C4-2B (cell line): ENCODE measurements at regions not wholly inside any gene's neighbourhood (a gene's known extent, or its start where the extent isn't known, plus 50 kb on each side); places are given as distances from the start of the nearest gene placed in this dataset.

Experiments used
- ZFX ChIP-seq: fragments of 450-650 bp; IDR thresholded peaks from 2 replicates; pipeline ENCODE4 v1.6.1; 2017
- TF ChIP-seq, protein P1 (sequence below): fragments of 450-650 bp; conservative IDR thresholded peaks from 2 replicates; pipeline ENCODE4 v1.5.1; 2017; ENCODE audit warnings: mild to moderate bottlenecking

DNA sequence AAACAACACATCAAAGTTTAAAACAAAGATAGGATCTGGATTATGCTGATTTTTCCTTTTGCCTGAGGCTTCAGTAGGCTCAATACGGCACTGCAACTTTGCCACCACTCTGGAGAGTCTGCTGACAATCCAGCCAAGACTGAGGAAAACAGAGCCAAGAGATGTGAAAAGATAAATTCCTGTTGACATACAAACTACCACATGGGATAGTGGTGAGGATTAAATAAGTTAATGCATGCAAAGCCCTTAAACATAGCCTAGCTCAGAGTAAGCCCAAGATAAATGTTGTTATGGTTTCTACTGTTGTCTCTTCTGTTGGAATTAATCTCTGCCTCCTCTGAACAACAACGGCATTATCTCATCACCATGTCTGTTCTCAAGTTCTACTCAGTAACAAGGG lies 245.9 kb upstream of the LMCD1 start:
- TF ChIP-seq, protein P1, sequence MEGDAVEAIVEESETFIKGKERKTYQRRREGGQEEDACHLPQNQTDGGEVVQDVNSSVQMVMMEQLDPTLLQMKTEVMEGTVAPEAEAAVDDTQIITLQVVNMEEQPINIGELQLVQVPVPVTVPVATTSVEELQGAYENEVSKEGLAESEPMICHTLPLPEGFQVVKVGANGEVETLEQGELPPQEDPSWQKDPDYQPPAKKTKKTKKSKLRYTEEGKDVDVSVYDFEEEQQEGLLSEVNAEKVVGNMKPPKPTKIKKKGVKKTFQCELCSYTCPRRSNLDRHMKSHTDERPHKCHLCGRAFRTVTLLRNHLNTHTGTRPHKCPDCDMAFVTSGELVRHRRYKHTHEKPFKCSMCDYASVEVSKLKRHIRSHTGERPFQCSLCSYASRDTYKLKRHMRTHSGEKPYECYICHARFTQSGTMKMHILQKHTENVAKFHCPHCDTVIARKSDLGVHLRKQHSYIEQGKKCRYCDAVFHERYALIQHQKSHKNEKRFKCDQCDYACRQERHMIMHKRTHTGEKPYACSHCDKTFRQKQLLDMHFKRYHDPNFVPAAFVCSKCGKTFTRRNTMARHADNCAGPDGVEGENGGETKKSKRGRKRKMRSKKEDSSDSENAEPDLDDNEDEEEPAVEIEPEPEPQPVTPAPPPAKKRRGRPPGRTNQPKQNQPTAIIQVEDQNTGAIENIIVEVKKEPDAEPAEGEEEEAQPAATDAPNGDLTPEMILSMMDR = no peak
- TF ChIP-seq ZFX = no peak
